ENCODE measurements at regions not wholly inside any gene's neighbourhood (a gene's known extent, or its start where the extent isn't known, plus 50 kb on each side); places are given as distances from the start of the nearest gene placed in this dataset.
A peak's percentile ranks its signal among the peaks of the same experiment; 100 is the strongest.
"Not testable (repeated sequence)": the region's sequence is repeated elsewhere in the genome, so short reads cannot be mapped to it uniquely, and the experiment has no call there.

- DNase-seq = no peak
Observed at GRCh38 chr5:124045412-124045811, 533.4 kb downstream of the CSNK1G3 start.

GRCh38 chr5:124044613-124045012, 532.6 kb downstream of the CSNK1G3 start:
- no peak for DNase-seq

- DNase-seq = peak; percentile 70
Observed at GRCh38 chr5:124043456-124043855, 531.5 kb downstream of the CSNK1G3 start.

- no peak for DNase-seq
Observed at GRCh38 chr5:124040799-124041198, 528.8 kb downstream of the CSNK1G3 start.

- no peak for DNase-seq
Observed at GRCh38 chr5:124039410-124039809, 527.4 kb downstream of the CSNK1G3 start.

- no peak for DNase-seq
Observed at GRCh38 chr5:124036786-124037185, 524.8 kb downstream of the CSNK1G3 start.

- no peak for DNase-seq
Observed at GRCh38 chr5:124034963-124035362, 523.0 kb downstream of the CSNK1G3 start.

GRCh38 chr5:124034083-124034700, 522.2 kb downstream of the CSNK1G3 start:
- DNase-seq = no peak

GRCh38 chr5:124030043-124030491, 518.1 kb downstream of the CSNK1G3 start:
- DNase-seq = no peak

- no peak for DNase-seq
Observed at GRCh38 chr5:124027441-124027840, 515.5 kb downstream of the CSNK1G3 start.

- no peak for DNase-seq
Observed at GRCh38 chr5:124025306-124025845, 513.4 kb downstream of the CSNK1G3 start.

GRCh38 chr5:124022966-124023365, 511.0 kb downstream of the CSNK1G3 start:
- DNase-seq = no peak

GRCh38 chr5:124021776-124022175, 509.8 kb downstream of the CSNK1G3 start:
- no peak for DNase-seq

GRCh38 chr5:124021066-124021641, 509.2 kb downstream of the CSNK1G3 start:
- DNase-seq = peak; percentile 7

GRCh38 chr5:124017321-124017720, 505.3 kb downstream of the CSNK1G3 start:
- DNase-seq = not testable (repeated sequence)

GRCh38 chr5:124007675-124008398, 495.9 kb downstream of the CSNK1G3 start:
- DNase-seq = peak; percentile 63

- DNase-seq = no peak
Observed at GRCh38 chr5:124001036-124001615, 489.1 kb downstream of the CSNK1G3 start.

- no peak for DNase-seq
Observed at GRCh38 chr5:124000538-124000937, 488.6 kb downstream of the CSNK1G3 start.

- no peak for DNase-seq
Observed at GRCh38 chr5:123997462-123998215, 485.7 kb downstream of the CSNK1G3 start.

GRCh38 chr5:123997064-123997461, 485.1 kb downstream of the CSNK1G3 start:
- DNase-seq = no peak

- DNase-seq = no peak
Observed at GRCh38 chr5:123992641-123993040, 480.7 kb downstream of the CSNK1G3 start.

GRCh38 chr5:123987956-123988355, 476.0 kb downstream of the CSNK1G3 start:
- no peak for DNase-seq
